WTC11 (cell line): ENCODE measurements at regions not wholly inside any gene's neighbourhood (a gene's known extent, or its start where the extent isn't known, plus 50 kb on each side); places are given as distances from the start of the nearest gene placed in this dataset.

ENCODE experiments used
- ATAC-seq: fragments of 200-7000 bp; cut with Tn5 transposase; 2 replicates; pipeline ENCODE4 v1.10.0; 2021; ENCODE audit warnings: mild to moderate bottlenecking, moderate library complexity
- CTCF ChIA-PET: fragments of 300-600 bp; sonication (Branson Sonifier 250); formaldehyde crosslinking; loops from one replicate; lab custom pipeline; 2021; ENCODE audit warnings: antibody characterized with exemption; lab: Charles Lee
- POLR2A ChIA-PET: fragments of 350-600 bp; sonication (Branson Sonifier 250); formaldehyde crosslinking; loops from one replicate; lab custom pipeline; 2021; ENCODE audit warnings: antibody characterized with exemption; lab: Charles Lee
- DNase-seq: peaks from one replicate; pipeline ENCODE4 v3.0.0; 2021; ENCODE audit warnings: low spot score
- H3K27ac Mint-ChIP-seq: 2 replicates; pipeline ENCODE4 v1.8.0; 2021; ENCODE audit warnings: mixed read lengths
- H3K27me3 Mint-ChIP-seq: 2 replicates; pipeline ENCODE4 v1.8.0; 2021; ENCODE audit warnings: low read depth, mild to moderate bottlenecking, moderate library complexity, mixed read lengths
- H3K36me3 Mint-ChIP-seq: 2 replicates; pipeline ENCODE4 v1.8.0; 2021; ENCODE audit warnings: mixed read lengths
- H3K4me1 Mint-ChIP-seq: 2 replicates; pipeline ENCODE4 v1.8.0; 2022; ENCODE audit warnings: mixed read lengths
- H3K4me3 Mint-ChIP-seq: 2 replicates; pipeline ENCODE4 v1.8.0; 2021; ENCODE audit warnings: mild to moderate bottlenecking, moderate library complexity, mixed read lengths
- H3K9me3 Mint-ChIP-seq: 2 replicates; pipeline ENCODE4 v1.8.0; 2021; ENCODE audit warnings: mixed read lengths
- ATF1 ChIP-seq: sonication (generic); formaldehyde crosslinking; IDR thresholded peaks from 2 replicates; pipeline ENCODE4 v1.8.1; 2023; ENCODE audit warnings: mild to moderate bottlenecking, moderate library complexity, missing genetic modification reagents
- CBFB ChIP-seq: sonication (generic); formaldehyde crosslinking; IDR thresholded peaks from 2 replicates; pipeline ENCODE4 v1.8.1; 2022; ENCODE audit warnings: mild to moderate bottlenecking, low read depth, missing genetic modification reagents
- CREM ChIP-seq: sonication (generic); formaldehyde crosslinking; IDR thresholded peaks from 2 replicates; pipeline ENCODE4 v1.8.1; 2022; ENCODE audit warnings: mild to moderate bottlenecking, missing genetic modification reagents, moderate library complexity
- ESRRA ChIP-seq: sonication (generic); formaldehyde crosslinking; IDR thresholded peaks from 2 replicates; pipeline ENCODE4 v1.8.1; 2022; ENCODE audit warnings: mild to moderate bottlenecking, missing genetic modification reagents, borderline replicate concordance
- ETV6 ChIP-seq: sonication (generic); formaldehyde crosslinking; IDR thresholded peaks from 2 replicates; pipeline ENCODE4 v1.8.1; 2022; ENCODE audit warnings: mild to moderate bottlenecking, missing genetic modification reagents
- FOXP1 ChIP-seq: sonication (generic); formaldehyde crosslinking; IDR thresholded peaks from 2 replicates; pipeline ENCODE4 v1.8.0; 2022; ENCODE audit warnings: missing genetic modification reagents, mild to moderate bottlenecking, moderate library complexity, borderline replicate concordance
- GTF2I ChIP-seq: fragments of 250-450 bp; sonication (Bioruptor Pico); conservative IDR thresholded peaks from 2 replicates; pipeline ENCODE4 v1.4.0; 2021; ENCODE audit warnings: mild to moderate bottlenecking
- IRF2 ChIP-seq: sonication (generic); formaldehyde crosslinking; IDR thresholded peaks from 2 replicates; pipeline ENCODE4 v1.8.0; 2022; ENCODE audit warnings: low read depth, missing genetic modification reagents, borderline replicate concordance
- NR1H2 ChIP-seq: sonication (generic); formaldehyde crosslinking; IDR thresholded peaks from 2 replicates; pipeline ENCODE4 v1.9.0; 2021; ENCODE audit warnings: mild to moderate bottlenecking, moderate library complexity, missing genetic modification reagents
- OVOL2 ChIP-seq: fragments of 250-450 bp; sonication (Bioruptor Pico); IDR thresholded peaks from 2 replicates; pipeline ENCODE4 v1.9.0; 2021; ENCODE audit warnings: mild to moderate bottlenecking, borderline replicate concordance
- RELA ChIP-seq: sonication (generic); formaldehyde crosslinking; IDR thresholded peaks from 2 replicates; pipeline ENCODE4 v1.8.1; 2022; ENCODE audit warnings: missing genetic modification reagents, mild to moderate bottlenecking, borderline replicate concordance
- TEAD1 ChIP-seq: sonication (generic); formaldehyde crosslinking; IDR thresholded peaks from 2 replicates; pipeline ENCODE4 v1.8.0; 2022; ENCODE audit warnings: mild to moderate bottlenecking, missing genetic modification reagents
- ZBTB21 ChIP-seq: sonication (generic); formaldehyde crosslinking; IDR thresholded peaks from 2 replicates; pipeline ENCODE4 v1.8.1; 2023; ENCODE audit warnings: mild to moderate bottlenecking, missing genetic modification reagents, borderline replicate concordance
- ZNF219 ChIP-seq: sonication (generic); formaldehyde crosslinking; IDR thresholded peaks from 2 replicates; pipeline ENCODE4 v1.8.0; 2023; ENCODE audit warnings: missing genetic modification reagents, mild to moderate bottlenecking, borderline replicate concordance
- ZNF232 ChIP-seq: sonication (generic); formaldehyde crosslinking; IDR thresholded peaks from 2 replicates; pipeline ENCODE4 v1.8.0; 2022; ENCODE audit warnings: mild to moderate bottlenecking, missing genetic modification reagents
- ZNF317 ChIP-seq: sonication (generic); formaldehyde crosslinking; IDR thresholded peaks from 2 replicates; pipeline ENCODE4 v1.8.1; 2023; ENCODE audit warnings: low read depth, mild to moderate bottlenecking, moderate library complexity, missing genetic modification reagents, borderline replicate concordance
- TF ChIP-seq, protein P1 (sequence below): sonication (generic); formaldehyde crosslinking; IDR thresholded peaks from 2 replicates; pipeline ENCODE4 v1.8.1; 2023; ENCODE audit warnings: mild to moderate bottlenecking, missing genetic modification reagents, borderline replicate concordance
- TF ChIP-seq, protein P2 (sequence below): fragments of 250-450 bp; sonication (Bioruptor Pico); IDR thresholded peaks from 2 replicates; pipeline ENCODE4 v1.9.0; 2021; ENCODE audit warnings: mild to moderate bottlenecking
- TF ChIP-seq, protein P3 (sequence below): fragments of 250-450 bp; sonication (Bioruptor Pico); IDR thresholded peaks from 2 replicates; pipeline ENCODE4 v2.1.2; 2022; ENCODE audit warnings: mild to moderate bottlenecking, moderate library complexity
- TF ChIP-seq, protein P4 (sequence below): fragments of 250-450 bp; sonication (Bioruptor Pico); IDR thresholded peaks from 2 replicates; pipeline ENCODE4 v1.9.0; 2021; ENCODE audit warnings: mild to moderate bottlenecking
- TF ChIP-seq, protein P5 (sequence below): fragments of 250-450 bp; sonication (Bioruptor Pico); IDR thresholded peaks from 2 replicates; pipeline ENCODE4 v1.9.0; 2021; ENCODE audit warnings: mild to moderate bottlenecking, borderline replicate concordance

DNA sequence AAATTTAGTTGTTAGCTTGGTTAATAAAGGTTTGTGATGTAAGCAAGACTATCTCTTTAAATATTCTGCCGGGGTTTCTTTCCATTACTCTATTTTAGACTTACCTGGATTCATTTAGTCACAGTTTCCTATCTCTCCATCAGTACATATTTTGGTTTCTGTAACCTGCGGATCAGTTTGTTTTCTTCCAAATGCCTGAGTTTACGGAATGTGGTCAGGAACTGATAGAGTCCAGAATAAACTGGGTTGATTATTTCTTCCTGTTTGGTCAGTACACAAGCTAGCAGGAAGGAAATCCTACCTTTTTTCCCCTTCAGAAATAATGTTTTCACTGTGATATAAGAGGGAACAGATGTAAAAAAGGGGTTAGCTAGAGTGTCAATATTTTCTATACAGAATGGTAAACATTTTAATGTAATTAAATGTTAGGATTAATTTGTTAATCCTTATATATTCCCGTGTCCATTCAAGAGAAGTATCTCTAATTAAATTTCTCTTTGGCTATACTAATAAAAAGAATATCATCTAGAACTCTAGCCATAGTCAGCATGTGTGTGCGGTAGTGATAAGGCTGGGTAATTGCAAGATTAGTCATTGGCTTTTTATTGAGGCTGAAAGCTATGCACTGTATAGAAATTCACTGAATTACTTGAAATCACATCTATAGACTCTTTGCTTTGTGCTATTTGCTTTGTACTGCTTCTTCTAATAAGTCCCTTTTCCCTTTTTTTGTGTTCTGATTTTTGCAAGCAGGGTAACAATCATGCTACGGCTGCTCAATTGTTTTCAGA is 144.7 kb upstream of the ADGRL4 start (continued):
- TF ChIP-seq, protein P1, sequence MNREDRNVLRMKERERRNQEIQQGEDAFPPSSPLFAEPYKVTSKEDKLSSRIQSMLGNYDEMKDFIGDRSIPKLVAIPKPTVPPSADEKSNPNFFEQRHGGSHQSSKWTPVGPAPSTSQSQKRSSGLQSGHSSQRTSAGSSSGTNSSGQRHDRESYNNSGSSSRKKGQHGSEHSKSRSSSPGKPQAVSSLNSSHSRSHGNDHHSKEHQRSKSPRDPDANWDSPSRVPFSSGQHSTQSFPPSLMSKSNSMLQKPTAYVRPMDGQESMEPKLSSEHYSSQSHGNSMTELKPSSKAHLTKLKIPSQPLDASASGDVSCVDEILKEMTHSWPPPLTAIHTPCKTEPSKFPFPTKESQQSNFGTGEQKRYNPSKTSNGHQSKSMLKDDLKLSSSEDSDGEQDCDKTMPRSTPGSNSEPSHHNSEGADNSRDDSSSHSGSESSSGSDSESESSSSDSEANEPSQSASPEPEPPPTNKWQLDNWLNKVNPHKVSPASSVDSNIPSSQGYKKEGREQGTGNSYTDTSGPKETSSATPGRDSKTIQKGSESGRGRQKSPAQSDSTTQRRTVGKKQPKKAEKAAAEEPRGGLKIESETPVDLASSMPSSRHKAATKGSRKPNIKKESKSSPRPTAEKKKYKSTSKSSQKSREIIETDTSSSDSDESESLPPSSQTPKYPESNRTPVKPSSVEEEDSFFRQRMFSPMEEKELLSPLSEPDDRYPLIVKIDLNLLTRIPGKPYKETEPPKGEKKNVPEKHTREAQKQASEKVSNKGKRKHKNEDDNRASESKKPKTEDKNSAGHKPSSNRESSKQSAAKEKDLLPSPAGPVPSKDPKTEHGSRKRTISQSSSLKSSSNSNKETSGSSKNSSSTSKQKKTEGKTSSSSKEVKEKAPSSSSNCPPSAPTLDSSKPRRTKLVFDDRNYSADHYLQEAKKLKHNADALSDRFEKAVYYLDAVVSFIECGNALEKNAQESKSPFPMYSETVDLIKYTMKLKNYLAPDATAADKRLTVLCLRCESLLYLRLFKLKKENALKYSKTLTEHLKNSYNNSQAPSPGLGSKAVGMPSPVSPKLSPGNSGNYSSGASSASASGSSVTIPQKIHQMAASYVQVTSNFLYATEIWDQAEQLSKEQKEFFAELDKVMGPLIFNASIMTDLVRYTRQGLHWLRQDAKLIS (CRISPR knock-in tag), result no peak
- TF ChIP-seq, protein P2, sequence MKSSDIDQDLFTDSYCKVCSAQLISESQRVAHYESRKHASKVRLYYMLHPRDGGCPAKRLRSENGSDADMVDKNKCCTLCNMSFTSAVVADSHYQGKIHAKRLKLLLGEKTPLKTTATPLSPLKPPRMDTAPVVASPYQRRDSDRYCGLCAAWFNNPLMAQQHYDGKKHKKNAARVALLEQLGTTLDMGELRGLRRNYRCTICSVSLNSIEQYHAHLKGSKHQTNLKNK, result no peak
- TF ChIP-seq CREM (CRISPR knock-in tag), result no peak
- TF ChIP-seq, protein P3, sequence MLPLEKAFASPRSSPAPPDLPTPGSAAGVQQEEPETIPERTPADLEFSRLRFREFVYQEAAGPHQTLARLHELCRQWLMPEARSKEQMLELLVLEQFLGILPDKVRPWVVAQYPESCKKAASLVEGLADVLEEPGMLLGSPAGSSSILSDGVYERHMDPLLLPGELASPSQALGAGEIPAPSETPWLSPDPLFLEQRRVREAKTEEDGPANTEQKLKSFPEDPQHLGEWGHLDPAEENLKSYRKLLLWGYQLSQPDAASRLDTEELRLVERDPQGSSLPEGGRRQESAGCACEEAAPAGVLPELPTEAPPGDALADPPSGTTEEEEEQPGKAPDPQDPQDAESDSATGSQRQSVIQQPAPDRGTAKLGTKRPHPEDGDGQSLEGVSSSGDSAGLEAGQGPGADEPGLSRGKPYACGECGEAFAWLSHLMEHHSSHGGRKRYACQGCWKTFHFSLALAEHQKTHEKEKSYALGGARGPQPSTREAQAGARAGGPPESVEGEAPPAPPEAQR (CRISPR knock-in tag), result no peak

DNA sequence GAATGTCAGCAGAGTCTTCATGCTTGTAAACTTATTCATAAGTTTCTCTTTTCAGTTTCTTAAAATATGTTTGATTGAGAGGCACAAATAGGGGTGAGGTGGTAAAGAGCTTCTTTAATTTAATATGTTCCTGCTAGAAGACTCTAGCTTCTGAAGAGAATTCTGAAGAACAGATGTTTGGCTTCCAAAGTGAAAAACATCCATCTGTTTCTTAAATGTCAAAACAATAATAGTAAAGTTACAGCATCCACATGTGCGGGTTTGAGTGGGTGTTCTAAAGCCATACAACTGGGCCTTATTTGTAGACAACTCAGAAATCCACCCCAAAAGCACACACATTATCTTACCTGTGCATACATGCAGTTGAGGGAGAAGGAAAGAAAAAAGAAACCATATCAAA is 144.0 kb upstream of the ADGRL4 start:
- DNase-seq, result no peak
- Mint-ChIP-seq H3K4me3 (no peak overlapping the region), H3K9me3 (peaks cover 4% of the 10 kb centered on the region; the same call in 1 of the 2 replicates), H3K27ac (no peak overlapping the region), H3K27me3 (no peaks in the 10 kb centered on the region), H3K36me3 (no peaks in the 10 kb centered on the region; the same call in 1 of the 2 replicates), H3K4me1 (peaks cover 6% of the 10 kb centered on the region)
- CTCF ChIA-PET, result no interaction called here
- ATAC-seq, result no peak
- POLR2A ChIA-PET, result no interaction called here
- TF ChIP-seq, protein P4, sequence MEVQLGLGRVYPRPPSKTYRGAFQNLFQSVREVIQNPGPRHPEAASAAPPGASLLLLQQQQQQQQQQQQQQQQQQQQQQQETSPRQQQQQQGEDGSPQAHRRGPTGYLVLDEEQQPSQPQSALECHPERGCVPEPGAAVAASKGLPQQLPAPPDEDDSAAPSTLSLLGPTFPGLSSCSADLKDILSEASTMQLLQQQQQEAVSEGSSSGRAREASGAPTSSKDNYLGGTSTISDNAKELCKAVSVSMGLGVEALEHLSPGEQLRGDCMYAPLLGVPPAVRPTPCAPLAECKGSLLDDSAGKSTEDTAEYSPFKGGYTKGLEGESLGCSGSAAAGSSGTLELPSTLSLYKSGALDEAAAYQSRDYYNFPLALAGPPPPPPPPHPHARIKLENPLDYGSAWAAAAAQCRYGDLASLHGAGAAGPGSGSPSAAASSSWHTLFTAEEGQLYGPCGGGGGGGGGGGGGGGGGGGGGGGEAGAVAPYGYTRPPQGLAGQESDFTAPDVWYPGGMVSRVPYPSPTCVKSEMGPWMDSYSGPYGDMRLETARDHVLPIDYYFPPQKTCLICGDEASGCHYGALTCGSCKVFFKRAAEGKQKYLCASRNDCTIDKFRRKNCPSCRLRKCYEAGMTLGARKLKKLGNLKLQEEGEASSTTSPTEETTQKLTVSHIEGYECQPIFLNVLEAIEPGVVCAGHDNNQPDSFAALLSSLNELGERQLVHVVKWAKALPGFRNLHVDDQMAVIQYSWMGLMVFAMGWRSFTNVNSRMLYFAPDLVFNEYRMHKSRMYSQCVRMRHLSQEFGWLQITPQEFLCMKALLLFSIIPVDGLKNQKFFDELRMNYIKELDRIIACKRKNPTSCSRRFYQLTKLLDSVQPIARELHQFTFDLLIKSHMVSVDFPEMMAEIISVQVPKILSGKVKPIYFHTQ, result no peak
- TF ChIP-seq IRF2 (no peak), ESRRA (CRISPR knock-in tag) (no peak), RELA (CRISPR knock-in tag) (no peak), ZBTB21 (CRISPR knock-in tag) (no peak), NR1H2 (CRISPR knock-in tag) (no peak), CBFB (no peak), ETV6 (no peak), ATF1 (CRISPR knock-in tag) (no peak), OVOL2 (CRISPR knock-in tag) (no peak), FOXP1 (CRISPR knock-in tag) (no peak), TEAD1 (CRISPR knock-in tag) (no peak), GTF2I (no peak), ZNF317 (CRISPR knock-in tag) (no peak), ZNF219 (CRISPR knock-in tag) (no peak), ZNF232 (CRISPR knock-in tag) (no peak)
- TF ChIP-seq, protein P5, sequence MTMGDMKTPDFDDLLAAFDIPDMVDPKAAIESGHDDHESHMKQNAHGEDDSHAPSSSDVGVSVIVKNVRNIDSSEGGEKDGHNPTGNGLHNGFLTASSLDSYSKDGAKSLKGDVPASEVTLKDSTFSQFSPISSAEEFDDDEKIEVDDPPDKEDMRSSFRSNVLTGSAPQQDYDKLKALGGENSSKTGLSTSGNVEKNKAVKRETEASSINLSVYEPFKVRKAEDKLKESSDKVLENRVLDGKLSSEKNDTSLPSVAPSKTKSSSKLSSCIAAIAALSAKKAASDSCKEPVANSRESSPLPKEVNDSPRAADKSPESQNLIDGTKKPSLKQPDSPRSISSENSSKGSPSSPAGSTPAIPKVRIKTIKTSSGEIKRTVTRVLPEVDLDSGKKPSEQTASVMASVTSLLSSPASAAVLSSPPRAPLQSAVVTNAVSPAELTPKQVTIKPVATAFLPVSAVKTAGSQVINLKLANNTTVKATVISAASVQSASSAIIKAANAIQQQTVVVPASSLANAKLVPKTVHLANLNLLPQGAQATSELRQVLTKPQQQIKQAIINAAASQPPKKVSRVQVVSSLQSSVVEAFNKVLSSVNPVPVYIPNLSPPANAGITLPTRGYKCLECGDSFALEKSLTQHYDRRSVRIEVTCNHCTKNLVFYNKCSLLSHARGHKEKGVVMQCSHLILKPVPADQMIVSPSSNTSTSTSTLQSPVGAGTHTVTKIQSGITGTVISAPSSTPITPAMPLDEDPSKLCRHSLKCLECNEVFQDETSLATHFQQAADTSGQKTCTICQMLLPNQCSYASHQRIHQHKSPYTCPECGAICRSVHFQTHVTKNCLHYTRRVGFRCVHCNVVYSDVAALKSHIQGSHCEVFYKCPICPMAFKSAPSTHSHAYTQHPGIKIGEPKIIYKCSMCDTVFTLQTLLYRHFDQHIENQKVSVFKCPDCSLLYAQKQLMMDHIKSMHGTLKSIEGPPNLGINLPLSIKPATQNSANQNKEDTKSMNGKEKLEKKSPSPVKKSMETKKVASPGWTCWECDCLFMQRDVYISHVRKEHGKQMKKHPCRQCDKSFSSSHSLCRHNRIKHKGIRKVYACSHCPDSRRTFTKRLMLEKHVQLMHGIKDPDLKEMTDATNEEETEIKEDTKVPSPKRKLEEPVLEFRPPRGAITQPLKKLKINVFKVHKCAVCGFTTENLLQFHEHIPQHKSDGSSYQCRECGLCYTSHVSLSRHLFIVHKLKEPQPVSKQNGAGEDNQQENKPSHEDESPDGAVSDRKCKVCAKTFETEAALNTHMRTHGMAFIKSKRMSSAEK (CRISPR knock-in tag), result no peak
